MM.1S (cell line): ENCODE measurements at regions not wholly inside any gene's neighbourhood (a gene's known extent, or its start where the extent isn't known, plus 50 kb on each side); places are given as distances from the start of the nearest gene placed in this dataset.

Source experiments
- DNase-seq: peaks from one replicate; pipeline ENCODE4 v3.0.0-alpha.2; 2015
- H2AFZ ChIP-seq: fragments of 300-600 bp; sonication (generic); 2 replicates; pipeline ENCODE4 v1.6.0; 2016; ENCODE audit warnings: antibody characterized with exemption, low read length
- H3F3A ChIP-seq: fragments of 300-600 bp; sonication (generic); 2 replicates; pipeline ENCODE4 v1.6.1; 2016; ENCODE audit warnings: mild to moderate bottlenecking, antibody characterized with exemption, low read length, moderate library complexity, mixed read lengths; ENCODE audit not compliant: insufficient read depth
- H3K27ac ChIP-seq: fragments of 300-600 bp; sonication (generic); 2 replicates; pipeline ENCODE4 v1.5.1; 2016; ENCODE audit warnings: mild to moderate bottlenecking, low read length
- H3K27me3 ChIP-seq: fragments of 300-600 bp; sonication (generic); replicated peaks from 2 replicates; pipeline ENCODE4 v1.6.0; 2016; ENCODE audit warnings: low read length; ENCODE audit not compliant: insufficient read depth
- H3K36me3 ChIP-seq: fragments of 300-600 bp; sonication (generic); replicated peaks from 2 replicates; pipeline ENCODE4 v1.6.1; 2016; ENCODE audit warnings: mild to moderate bottlenecking, low read length, mixed read lengths; ENCODE audit not compliant: insufficient read depth
- H3K4me1 ChIP-seq: fragments of 300-600 bp; sonication (generic); 2 replicates; pipeline ENCODE4 v1.6.1; 2016; ENCODE audit warnings: low read length, mixed read lengths
- H3K4me2 ChIP-seq: fragments of 300-600 bp; sonication (generic); 2 replicates; pipeline ENCODE4 v1.6.0; 2016; ENCODE audit warnings: low read depth, low read length
- H3K4me3 ChIP-seq: fragments of 300-600 bp; sonication (generic); 2 replicates; pipeline ENCODE4 v1.5.1; 2016; ENCODE audit warnings: low read length, mixed read lengths
- H3K79me2 ChIP-seq: fragments of 300-600 bp; sonication (generic); 2 replicates; pipeline ENCODE4 v1.6.1; 2016; ENCODE audit warnings: mixed run types, low read length, mixed read lengths
- H3K9ac ChIP-seq: fragments of 300-600 bp; sonication (generic); 2 replicates; pipeline ENCODE4 v1.6.1; 2016; ENCODE audit warnings: low read length, mixed read lengths
- H3K9me2 ChIP-seq: fragments of 300-600 bp; sonication (generic); replicated peaks from 2 replicates; pipeline ENCODE4 v1.6.1; 2016; ENCODE audit warnings: mild to moderate bottlenecking, low read length, mixed read lengths; ENCODE audit not compliant: insufficient read depth
- H3K9me3 ChIP-seq: fragments of 300-600 bp; sonication (generic); replicated peaks from 2 replicates; pipeline ENCODE4 v1.6.1; 2016; ENCODE audit warnings: mild to moderate bottlenecking, low read length, mixed read lengths; ENCODE audit not compliant: insufficient read depth
- H4K20me1 ChIP-seq: fragments of 300-600 bp; sonication (generic); 2 replicates; pipeline ENCODE4 v1.6.1; 2016; ENCODE audit warnings: mild to moderate bottlenecking, low read length, moderate library complexity, mixed read lengths; ENCODE audit not compliant: insufficient read depth
- EZH2 ChIP-seq: fragments of 300-600 bp; sonication (generic); optimal IDR thresholded peaks from 2 replicates; pipeline ENCODE3; 2017; ENCODE audit warnings: low read depth, mild to moderate bottlenecking, antibody characterized with exemption, low read length, mixed read lengths
- EZH2phosphoT487 ChIP-seq: fragments of 300-600 bp; sonication (generic); IDR thresholded peaks from 2 replicates; pipeline ENCODE4 v1.6.1; 2018; ENCODE audit warnings: antibody characterized with exemption, low read length
- TF ChIP-seq, protein P1 (sequence below): fragments of 300-600 bp; sonication (generic); IDR thresholded peaks from 2 replicates; pipeline ENCODE4 v1.5.1; 2016; ENCODE audit warnings: antibody characterized with exemption, low read length, mixed read lengths

DNA sequence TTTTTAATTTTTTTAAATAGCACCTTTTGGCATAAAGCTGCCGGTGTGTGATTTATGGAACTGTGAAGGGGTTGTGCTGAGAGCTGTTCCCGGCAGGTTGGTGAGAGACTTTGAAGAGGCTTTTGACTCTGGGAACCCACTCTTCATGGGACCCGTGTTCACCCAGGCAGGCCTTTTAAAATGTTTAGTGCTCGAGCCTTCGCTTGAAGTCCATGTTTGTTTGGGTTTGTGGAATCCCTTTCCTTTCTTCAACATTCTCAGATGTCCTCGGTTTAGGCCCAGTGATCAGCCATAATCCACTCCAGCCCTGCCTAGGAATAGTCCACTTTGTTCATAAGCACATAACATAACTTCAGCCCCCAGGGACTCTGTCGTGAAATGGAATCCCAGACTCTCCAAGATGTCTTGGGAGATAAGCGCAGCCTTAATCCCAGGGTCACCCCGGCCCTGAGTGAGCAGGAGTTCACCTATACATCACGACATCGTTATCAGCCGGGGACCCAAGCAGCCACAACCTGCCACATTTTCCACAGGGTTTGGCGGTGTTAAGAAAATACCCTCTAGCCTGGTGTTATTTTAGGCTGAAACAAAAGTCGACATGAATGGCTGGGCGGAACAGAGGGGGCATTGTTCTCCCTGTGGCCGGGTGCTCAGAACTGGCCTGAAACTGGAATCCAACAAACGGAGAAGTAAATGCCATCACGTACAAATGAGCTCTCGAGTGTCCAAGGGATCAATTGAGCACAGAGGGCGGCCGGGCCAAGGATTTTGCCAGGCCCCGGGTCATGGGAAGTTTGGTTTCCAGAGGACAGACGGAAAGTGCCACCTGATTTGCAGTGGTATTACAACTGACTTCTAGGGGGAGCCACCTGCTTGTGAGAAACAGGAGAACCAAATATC is 145.7 kb upstream of the IRX3 start:
- Histone ChIP-seq H3K9me3 (no peaks in the 10 kb centered on the region), H3K9ac (no peak overlapping the region), H3K4me3 (no peak overlapping the region), H3K79me2 (no peaks in the 10 kb centered on the region), H2AFZ (no peak overlapping the region), H4K20me1 (no peaks in the 10 kb centered on the region), H3K27ac (no peak overlapping the region), H3K36me3 (no peaks in the 10 kb centered on the region), H3F3A (no peaks in the 10 kb centered on the region), H3K4me1 (no peaks in the 10 kb centered on the region), H3K9me2 (no peaks in the 10 kb centered on the region), H3K27me3 (no peaks in the 10 kb centered on the region), H3K4me2 (no peak overlapping the region)
- TF ChIP-seq, protein P1, sequence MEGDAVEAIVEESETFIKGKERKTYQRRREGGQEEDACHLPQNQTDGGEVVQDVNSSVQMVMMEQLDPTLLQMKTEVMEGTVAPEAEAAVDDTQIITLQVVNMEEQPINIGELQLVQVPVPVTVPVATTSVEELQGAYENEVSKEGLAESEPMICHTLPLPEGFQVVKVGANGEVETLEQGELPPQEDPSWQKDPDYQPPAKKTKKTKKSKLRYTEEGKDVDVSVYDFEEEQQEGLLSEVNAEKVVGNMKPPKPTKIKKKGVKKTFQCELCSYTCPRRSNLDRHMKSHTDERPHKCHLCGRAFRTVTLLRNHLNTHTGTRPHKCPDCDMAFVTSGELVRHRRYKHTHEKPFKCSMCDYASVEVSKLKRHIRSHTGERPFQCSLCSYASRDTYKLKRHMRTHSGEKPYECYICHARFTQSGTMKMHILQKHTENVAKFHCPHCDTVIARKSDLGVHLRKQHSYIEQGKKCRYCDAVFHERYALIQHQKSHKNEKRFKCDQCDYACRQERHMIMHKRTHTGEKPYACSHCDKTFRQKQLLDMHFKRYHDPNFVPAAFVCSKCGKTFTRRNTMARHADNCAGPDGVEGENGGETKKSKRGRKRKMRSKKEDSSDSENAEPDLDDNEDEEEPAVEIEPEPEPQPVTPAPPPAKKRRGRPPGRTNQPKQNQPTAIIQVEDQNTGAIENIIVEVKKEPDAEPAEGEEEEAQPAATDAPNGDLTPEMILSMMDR: no peak
- TF ChIP-seq EZH2 (no peak), EZH2phosphoT487 (no peak)
- no peak for DNase-seq

DNA sequence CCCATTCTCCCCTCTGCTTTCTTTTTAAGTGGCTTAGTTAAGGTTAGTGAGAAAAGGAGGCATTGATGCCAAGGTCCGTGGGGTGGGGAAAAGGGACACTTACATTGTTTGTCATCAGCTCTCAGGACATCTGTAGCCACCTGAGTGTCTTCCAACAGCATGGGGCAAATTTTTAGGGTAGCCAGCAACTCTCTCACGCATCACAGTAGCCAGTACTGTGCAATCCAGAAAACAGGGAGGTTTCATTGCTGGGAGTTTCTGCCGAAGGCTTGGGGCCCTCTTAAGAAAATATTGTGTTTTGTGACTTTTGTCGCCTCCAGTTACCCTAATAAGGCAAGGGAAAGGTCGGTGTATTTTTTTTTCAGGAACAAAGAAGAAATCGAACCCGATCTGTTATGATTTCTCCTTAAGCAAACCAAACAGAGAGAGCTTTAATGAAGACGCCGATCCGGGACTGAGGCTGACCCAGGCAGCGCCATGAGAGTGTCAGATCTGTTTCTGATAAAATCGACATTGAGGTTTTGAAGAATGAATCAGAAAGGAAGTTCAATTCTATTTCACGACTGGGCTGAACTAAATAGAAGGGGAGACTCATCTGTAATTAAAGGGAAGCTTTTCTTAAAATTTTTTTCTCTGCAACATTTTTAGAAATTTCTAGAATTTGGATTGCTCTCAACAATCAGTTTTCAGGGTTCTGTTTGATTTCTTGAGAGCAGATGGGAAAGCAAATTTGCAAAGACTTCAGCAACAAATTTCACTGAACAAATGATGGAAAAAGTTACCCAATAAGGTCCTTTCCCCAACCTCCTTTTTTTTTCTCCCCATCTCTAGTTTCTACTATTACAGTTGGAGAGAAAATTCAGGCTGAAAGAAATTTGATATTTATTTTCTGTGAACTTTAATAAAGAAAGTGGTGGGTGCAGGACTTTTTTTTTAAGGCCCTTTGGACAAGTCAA is 144.7 kb upstream of the IRX3 start:
- Histone ChIP-seq H3K27ac (no peak overlapping the region), H3K4me1 (no peaks in the 10 kb centered on the region), H3K9me3 (no peaks in the 10 kb centered on the region), H4K20me1 (no peaks in the 10 kb centered on the region), H3K9ac (no peak overlapping the region), H3K9me2 (no peaks in the 10 kb centered on the region), H2AFZ (no peak overlapping the region), H3K4me2 (no peak overlapping the region), H3K79me2 (no peaks in the 10 kb centered on the region), H3K27me3 (no peaks in the 10 kb centered on the region), H3K4me3 (no peak overlapping the region), H3K36me3 (no peaks in the 10 kb centered on the region), H3F3A (no peaks in the 10 kb centered on the region)
- DNase-seq: no peak
- TF ChIP-seq EZH2phosphoT487 (no peak), EZH2 (no peak)
- TF ChIP-seq, protein P1: no peak

DNA sequence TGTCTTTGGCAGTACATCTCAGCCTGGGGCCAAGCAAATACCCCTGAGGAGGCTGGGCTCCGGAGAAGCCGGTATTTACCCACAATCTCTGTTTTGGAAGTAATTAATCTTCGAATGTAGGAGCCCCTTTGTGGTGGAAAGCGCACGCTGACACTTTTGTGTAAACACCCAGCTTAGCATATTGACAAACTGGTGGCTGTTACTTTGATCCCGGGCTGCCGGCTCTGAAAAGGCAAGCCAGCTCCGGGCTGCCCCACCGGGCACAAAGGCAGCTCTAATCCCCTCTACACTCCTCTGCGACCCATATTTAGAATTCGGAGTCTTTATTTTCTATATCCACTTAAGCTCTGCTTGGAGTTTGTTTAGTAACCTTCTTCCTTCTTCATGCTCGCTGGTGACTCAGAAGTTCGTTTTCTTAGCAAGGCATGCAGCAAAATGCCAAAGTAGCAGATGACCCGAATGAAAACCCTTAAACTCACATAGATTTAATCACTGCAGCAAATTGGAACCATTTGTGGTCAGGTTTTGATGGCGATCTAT is 144.0 kb upstream of the IRX3 start:
- no peak overlapping the region for H3K27ac ChIP-seq
- TF ChIP-seq, protein P1: no peak
- TF ChIP-seq EZH2: no peak
- no peak for TF ChIP-seq EZH2phosphoT487

More for the DNA sequence above, 144.0 kb upstream of the IRX3 start:
- Histone ChIP-seq H3K79me2 (no peaks in the 10 kb centered on the region), H3K4me1 (no peaks in the 10 kb centered on the region), H3K36me3 (no peaks in the 10 kb centered on the region), H3K4me2 (no peak overlapping the region), H3K9me2 (no peaks in the 10 kb centered on the region), H3K4me3 (no peak overlapping the region), H4K20me1 (no peaks in the 10 kb centered on the region), H3F3A (no peaks in the 10 kb centered on the region), H3K9ac (no peak overlapping the region), H3K27me3 (no peaks in the 10 kb centered on the region), H2AFZ (no peak overlapping the region), H3K9me3 (no peaks in the 10 kb centered on the region)
- DNase-seq: no peak
